A549 (cell line): ENCODE measurements at regions not wholly inside any gene's neighbourhood (a gene's known extent, or its start where the extent isn't known, plus 50 kb on each side); places are given as distances from the start of the nearest gene placed in this dataset.

Source experiments
- ATAC-seq, 2 experiments: fragments of 200-7000 bp in 1 of 2; fragments of >200 bp in 1 of 2; cut with Nextera tagmentation in 1 of 2; cut with Tn5 transposase in 1 of 2; 3 replicates each; pipeline versions ENCODE4 v1.8.0 to v1.9.1; 2018 to 2020; ENCODE audit warnings: mild to moderate bottlenecking in 1 of 2, moderate library complexity in 1 of 2
- CTCF ChIA-PET: fragments of 300-600 bp; sonication (Branson Sonifier 250); formaldehyde crosslinking; extraction: SDS; loops from one replicate; lab custom pipeline; 2021; ENCODE audit warnings: antibody characterized with exemption, inconsistent platforms; lab: Yijun Ruan, JAX
- POLR2A ChIA-PET: fragments of 350-600 bp; formaldehyde crosslinking; extraction: SDS; loops from one replicate; lab custom pipeline; 2021; ENCODE audit warnings: antibody characterized with exemption, inconsistent platforms; lab: Yijun Ruan, JAX
- DNase-seq, 2 experiments: peaks; one replicate each; pipeline versions ENCODE4 v3.0.0 to v3.0.0-alpha.2; 2011 to 2016; ENCODE audit warnings: low read depth in 1 of 2, low spot score in 1 of 2
- FAIRE-seq: peaks from 2 replicates; lab custom pipeline; 2011; peaks lifted over from hg19 to GRCh38; lab: Jason Lieb, UNC
- H3K27ac ChIP-seq, 2 experiments: fragments of >200 bp; sonication (Bioruptor Twin); formaldehyde crosslinking; 3 replicates each; pipeline ENCODE4 v1.5.1; 2016 to 2017
- H3K4me1 ChIP-seq: fragments of >200 bp; sonication (Bioruptor Twin); formaldehyde crosslinking; 3 replicates; pipeline ENCODE4 v1.6.1; 2016
- H3K4me2 ChIP-seq: fragments of >200 bp; sonication (Bioruptor Twin); formaldehyde crosslinking; 3 replicates; pipeline ENCODE4 v1.6.1; 2016
- H3K4me3 ChIP-seq: fragments of >200 bp; sonication (Bioruptor Twin); formaldehyde crosslinking; 3 replicates; pipeline ENCODE4 v1.5.1; 2016
- H3K9me3 ChIP-seq: fragments of >200 bp; sonication (Bioruptor Twin); formaldehyde crosslinking; 3 replicates; pipeline ENCODE4 v1.6.1; 2016
- BHLHE40 ChIP-seq: IDR thresholded peaks from 2 replicates; pipeline ENCODE4 v1.6.1; 2012; ENCODE audit warnings: low read depth, low read length, inconsistent platforms
- CEBPB ChIP-seq, 2 experiments: fragments of >200 bp in 1 of 2; sonication (Bioruptor Twin) in 1 of 2; formaldehyde crosslinking in 1 of 2; IDR thresholded peaks; 2 replicates each; pipeline ENCODE4 v1.6.1; 2012 to 2016
- ESRRA ChIP-seq: fragments of 150-350 bp; IDR thresholded peaks from 2 replicates; pipeline ENCODE4 v1.6.1; 2014; ENCODE audit warnings: mild to moderate bottlenecking, low read length, borderline replicate concordance
- HOXB13 ChIP-seq: fragments of 250-450 bp; sonication (Bioruptor Pico); IDR thresholded peaks from 2 replicates; pipeline ENCODE4 v1.5.0; 2020; ENCODE audit warnings: low read depth, mild to moderate bottlenecking, moderate library complexity
- MAFK ChIP-seq: fragments of 450-650 bp; IDR thresholded peaks from 2 replicates; pipeline ENCODE4 v1.6.1; 2014; ENCODE audit not compliant: partially characterized antibody
- NFE2L2 ChIP-seq: fragments of 150-350 bp; conservative IDR thresholded peaks from 2 replicates; pipeline ENCODE4 v1.6.1; 2014; ENCODE audit warnings: low read length
- PHF8 ChIP-seq: fragments of 200-600 bp; sonication (generic); IDR thresholded peaks from 2 replicates; pipeline ENCODE4 v1.6.1; 2016; ENCODE audit warnings: low read depth, mild to moderate bottlenecking, antibody characterized with exemption, moderate library complexity, borderline replicate concordance
- RAD21 ChIP-seq, 2 experiments: fragments of >200 bp in 1 of 2; sonication (Bioruptor Twin) in 1 of 2; formaldehyde crosslinking in 1 of 2; IDR thresholded peaks in 1 of 2; conservative IDR thresholded peaks in 1 of 2; 2 replicates in 1 of 2; 3 replicates in 1 of 2; pipeline ENCODE4 v1.6.1; 2012 to 2018; ENCODE audit warnings: inconsistent platforms in 1 of 2
- RARB ChIP-seq: fragments of 250-450 bp; sonication (Bioruptor Pico); IDR thresholded peaks from 2 replicates; pipeline ENCODE4 v1.8.0; 2021; ENCODE audit warnings: mild to moderate bottlenecking, moderate library complexity
- RCOR1 ChIP-seq: fragments of 150-350 bp; IDR thresholded peaks from 2 replicates; pipeline ENCODE4 v1.6.1; 2014; ENCODE audit warnings: antibody characterized with exemption, low read length, low read depth
- RFX5 ChIP-seq: fragments of 450-650 bp; IDR thresholded peaks from 2 replicates; pipeline ENCODE4 v1.7.1; 2014; ENCODE audit warnings: antibody characterized with exemption, mild to moderate bottlenecking, moderate library complexity
- SMC3 ChIP-seq: fragments of >200 bp; sonication (Bioruptor Twin); formaldehyde crosslinking; IDR thresholded peaks from 3 replicates; pipeline ENCODE4 v1.6.1; 2018; ENCODE audit warnings: inconsistent platforms
- SREBF2 ChIP-seq: fragments of 450-650 bp; IDR thresholded peaks from 2 replicates; pipeline ENCODE4 v1.6.1; 2014; ENCODE audit warnings: mild to moderate bottlenecking, moderate library complexity
- TFCP2L1 ChIP-seq: fragments of 250-450 bp; sonication (Bioruptor Pico); IDR thresholded peaks from 2 replicates; pipeline ENCODE4 v1.5.0; 2021; ENCODE audit warnings: mild to moderate bottlenecking
- WGBS: methylation state at CpG from one replicate; pipeline ENCODE4 v1.1.6; 2017; ENCODE audit errors: missing lambda C conversion rate; 5-methylcytosine and 5-hydroxymethylcytosine counted together
- TF ChIP-seq, protein P1 (sequence below): fragments of 150-350 bp; IDR thresholded peaks from 2 replicates; pipeline ENCODE4 v1.6.1; 2014; ENCODE audit warnings: low read depth, mild to moderate bottlenecking, low read length
- TF ChIP-seq, protein P2 (sequence below): IDR thresholded peaks from 2 replicates; pipeline ENCODE4 v1.6.1; 2012
- TF ChIP-seq, protein P3 (sequence below): fragments of 450-650 bp; IDR thresholded peaks from 2 replicates; pipeline ENCODE4 v1.6.1; 2014; ENCODE audit warnings: antibody characterized with exemption

DNA sequence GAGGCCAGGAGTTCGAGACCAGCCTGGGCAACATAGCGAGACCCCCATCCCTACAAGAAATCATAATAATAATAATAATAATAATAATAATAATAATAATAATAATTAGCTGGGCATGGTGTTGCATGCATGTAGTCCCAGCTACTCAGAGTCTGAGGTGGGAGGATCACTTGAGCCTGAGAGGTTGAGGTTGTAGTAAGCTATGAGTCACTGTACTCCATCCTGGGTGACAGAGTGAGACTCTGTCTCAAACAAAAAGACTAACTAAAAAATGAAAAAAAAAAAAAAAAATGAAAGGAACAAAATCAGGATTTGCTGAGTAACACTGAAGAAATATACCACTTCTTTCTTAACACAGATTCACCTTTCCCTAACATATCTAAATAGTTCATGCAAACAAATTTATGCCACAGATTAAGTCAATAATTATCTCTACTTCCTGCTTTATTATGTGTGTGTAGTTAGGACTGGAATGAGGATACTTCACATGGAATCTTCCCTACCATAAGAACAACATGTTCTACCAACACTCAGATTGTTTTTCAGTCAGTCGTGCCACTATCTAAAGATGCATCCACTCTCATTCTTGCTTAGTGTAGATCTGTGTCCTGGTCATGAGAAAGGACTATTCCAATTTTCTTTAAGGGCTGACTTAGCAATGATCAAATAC lies 928.7 kb downstream of the SLC4A3 start:
- H3K4me3 ChIP-seq, result no peak overlapping the region
- H3K9me3 ChIP-seq, result no peaks in the 10 kb centered on the region
- TF ChIP-seq HOXB13 (CRISPR knock-in tag), result no peak
- TF ChIP-seq SMC3, result no peak
- TF ChIP-seq, protein P1, sequence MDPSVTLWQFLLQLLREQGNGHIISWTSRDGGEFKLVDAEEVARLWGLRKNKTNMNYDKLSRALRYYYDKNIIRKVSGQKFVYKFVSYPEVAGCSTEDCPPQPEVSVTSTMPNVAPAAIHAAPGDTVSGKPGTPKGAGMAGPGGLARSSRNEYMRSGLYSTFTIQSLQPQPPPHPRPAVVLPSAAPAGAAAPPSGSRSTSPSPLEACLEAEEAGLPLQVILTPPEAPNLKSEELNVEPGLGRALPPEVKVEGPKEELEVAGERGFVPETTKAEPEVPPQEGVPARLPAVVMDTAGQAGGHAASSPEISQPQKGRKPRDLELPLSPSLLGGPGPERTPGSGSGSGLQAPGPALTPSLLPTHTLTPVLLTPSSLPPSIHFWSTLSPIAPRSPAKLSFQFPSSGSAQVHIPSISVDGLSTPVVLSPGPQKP, result no peak
- TF ChIP-seq RARB (CRISPR knock-in tag), result no peak
- TF ChIP-seq CEBPB (IDR thresholded peaks at IDR 0.05), result no peak
- no peak for TF ChIP-seq ESRRA
- TF ChIP-seq RFX5, result no peak
- no peak for TF ChIP-seq PHF8
- peak in 1 of 2 experiments; percentile 10 for DNase-seq
- no peaks in the 10 kb centered on the region for H3K4me1 ChIP-seq
- H3K4me2 ChIP-seq, result no peak overlapping the region
- no peak for ATAC-seq
- WGBS, result 57% methylated on average over 3 of the region's 3 CpGs
- ChIA-PET CTCF (interaction anchor here (1.6 kb wide), 1 partner anchor 13 kb away, joined by 4 read pairs; no protein-coding TSS in a partner anchor), POLR2A (no interaction called here)
- FAIRE-seq, result no peak
- no peak overlapping the region for H3K27ac ChIP-seq

DNA sequence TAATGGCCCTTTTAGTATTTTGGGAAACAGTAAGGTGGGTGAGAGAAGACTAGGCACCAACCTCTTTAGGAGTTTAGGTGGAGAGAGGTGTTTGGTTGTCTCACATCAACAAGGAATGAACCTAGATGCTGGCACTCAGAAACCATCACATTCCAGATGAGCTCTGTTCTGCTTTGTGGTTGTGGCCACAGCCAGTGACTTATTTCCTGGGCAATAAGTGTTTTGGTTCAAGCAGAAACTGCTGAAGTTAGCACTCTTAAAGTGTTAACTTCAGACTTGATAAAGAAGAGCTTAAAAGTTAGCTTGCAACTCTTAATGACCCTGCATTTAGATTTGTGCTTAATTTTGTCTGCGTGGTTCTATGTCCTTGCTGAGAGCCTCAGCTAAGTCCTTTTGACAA lies 929.2 kb downstream of the SLC4A3 start:
- no peaks in the 10 kb centered on the region for H3K4me1 ChIP-seq
- no peak overlapping the region for H3K4me2 ChIP-seq
- POLR2A ChIA-PET, result no interaction called here
- no peak overlapping the region for H3K4me3 ChIP-seq
- FAIRE-seq, result no peak
- H3K27ac ChIP-seq, result no peak overlapping the region
- no peaks in the 10 kb centered on the region for H3K9me3 ChIP-seq
- 29% methylated on average over 1 of the region's 1 CpG for WGBS
- DNase-seq, result no peak
- CTCF ChIA-PET, result interaction anchor here (0.6 to 1.6 kb wide), 2 partner anchors 13 to 720 kb away, joined by 3 to 4 read pairs; no protein-coding TSS in a partner anchor
- no peak for TF ChIP-seq SREBF2
- TF ChIP-seq MAFK, result peak; percentile 34
- TF ChIP-seq, all 56 proteins: peak for 1
- no peak for ATAC-seq

DNA sequence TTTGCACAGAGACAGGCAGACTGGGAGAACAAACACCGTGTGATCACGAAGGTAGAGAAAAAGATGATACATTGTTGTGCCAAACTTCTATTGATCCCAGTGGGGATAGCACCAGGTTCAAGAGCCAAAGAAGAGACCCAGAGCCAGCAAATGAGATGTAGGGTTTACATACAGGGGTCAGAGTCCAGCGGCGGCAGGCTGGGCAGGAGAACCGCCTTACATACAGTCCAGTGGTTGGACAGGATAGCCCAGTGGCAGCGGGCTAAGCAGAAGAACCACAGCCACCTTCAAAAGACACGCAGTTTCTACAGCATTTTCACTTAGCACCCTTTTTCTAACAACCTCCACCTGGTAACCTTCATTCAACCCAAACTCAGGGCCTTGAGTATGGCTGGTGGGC lies 932.8 kb downstream of the SLC4A3 start:
- CTCF ChIA-PET, result no interaction called here
- FAIRE-seq (no peak), ATAC-seq (no peak), DNase-seq (no peak)
- Histone ChIP-seq H3K4me1 (no peaks in the 10 kb centered on the region), H3K4me3 (no peak overlapping the region), H3K27ac (no peak overlapping the region), H3K4me2 (no peak overlapping the region), H3K9me3 (no peaks in the 10 kb centered on the region)
- no peak for TF ChIP-seq MAFK
- TF ChIP-seq RCOR1, result no peak
- TF ChIP-seq, protein P2, sequence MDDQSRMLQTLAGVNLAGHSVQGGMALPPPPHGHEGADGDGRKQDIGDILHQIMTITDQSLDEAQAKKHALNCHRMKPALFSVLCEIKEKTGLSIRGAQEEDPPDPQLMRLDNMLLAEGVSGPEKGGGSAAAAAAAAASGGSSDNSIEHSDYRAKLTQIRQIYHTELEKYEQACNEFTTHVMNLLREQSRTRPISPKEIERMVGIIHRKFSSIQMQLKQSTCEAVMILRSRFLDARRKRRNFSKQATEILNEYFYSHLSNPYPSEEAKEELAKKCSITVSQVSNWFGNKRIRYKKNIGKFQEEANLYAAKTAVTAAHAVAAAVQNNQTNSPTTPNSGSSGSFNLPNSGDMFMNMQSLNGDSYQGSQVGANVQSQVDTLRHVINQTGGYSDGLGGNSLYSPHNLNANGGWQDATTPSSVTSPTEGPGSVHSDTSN, result no peak
- TF ChIP-seq NFE2L2, result no peak
- no peak for TF ChIP-seq TFCP2L1 (CRISPR knock-in tag)
- TF ChIP-seq, protein P3, sequence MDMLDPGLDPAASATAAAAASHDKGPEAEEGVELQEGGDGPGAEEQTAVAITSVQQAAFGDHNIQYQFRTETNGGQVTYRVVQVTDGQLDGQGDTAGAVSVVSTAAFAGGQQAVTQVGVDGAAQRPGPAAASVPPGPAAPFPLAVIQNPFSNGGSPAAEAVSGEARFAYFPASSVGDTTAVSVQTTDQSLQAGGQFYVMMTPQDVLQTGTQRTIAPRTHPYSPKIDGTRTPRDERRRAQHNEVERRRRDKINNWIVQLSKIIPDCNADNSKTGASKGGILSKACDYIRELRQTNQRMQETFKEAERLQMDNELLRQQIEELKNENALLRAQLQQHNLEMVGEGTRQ, result no peak
- TF ChIP-seq HOXB13 (CRISPR knock-in tag), result no peak
- TF ChIP-seq RAD21 (conservative IDR thresholded peaks at IDR 0.05 in 1 of 2, IDR thresholded peaks at IDR 0.05 in 1 of 2), result no peak
- TF ChIP-seq BHLHE40, result no peak
- 64% methylated on average over 7 of the region's 7 CpGs for WGBS
- POLR2A ChIA-PET, result no interaction called here
